Kidney (tissue), 13 donors: ENCODE measurements at regions not wholly inside any gene's neighbourhood (a gene's known extent, or its start where the extent isn't known, plus 50 kb on each side); places are given as distances from the start of the nearest gene placed in this dataset.

Experiments
- DNase-seq, 5 donors: peaks; one replicate each; pipeline ENCODE4 v3.0.0-alpha.2; 2013 to 2020
- FAIRE-seq: peaks from 2 replicates; lab custom pipeline; 2012; peaks lifted over from hg19 to GRCh38; lab: Jason Lieb, UNC
- H3K27ac ChIP-seq, 2 donors: one replicate each; pipeline ENCODE4 v1.7.0; 2013; ENCODE audit warnings: low read depth in 2 of 2, low read length in 2 of 2, inconsistent platforms in 1 of 2
- H3K27me3 ChIP-seq: one replicate; pipeline ENCODE4 v1.7.1; 2013; ENCODE audit warnings: low read length, inconsistent platforms; ENCODE audit not compliant: control insufficient read depth, insufficient read depth
- H3K36me3 ChIP-seq, 3 donors: one replicate each; pipeline versions ENCODE4 v1.7.0 to v1.7.1; 2013; ENCODE audit warnings: low read length in 3 of 3, control low read depth in 1 of 3, inconsistent platforms in 1 of 3; ENCODE audit not compliant: insufficient read depth in 3 of 3, control insufficient read depth in 2 of 3
- H3K4me1 ChIP-seq, 3 donors: one replicate each; pipeline versions ENCODE4 v1.7.0 to v1.7.1; 2013; ENCODE audit warnings: low read length in 3 of 3, inconsistent platforms in 1 of 3, low read depth in 1 of 3; ENCODE audit not compliant: control insufficient read depth in 2 of 3, insufficient read depth in 2 of 3
- H3K4me3 ChIP-seq, 3 donors: one replicate each; pipeline versions ENCODE4 v1.7.0 to v1.8.1; 2013; ENCODE audit warnings: low read length in 3 of 3, control low read depth in 1 of 3, inconsistent platforms in 1 of 3
- H3K9ac ChIP-seq, 3 donors: one replicate each; pipeline versions ENCODE4 v1.7.0 to v1.7.1; 2013; ENCODE audit warnings: low read length in 3 of 3, control low read depth in 1 of 3, inconsistent platforms in 1 of 3
- H3K9me3 ChIP-seq, 3 donors: one replicate each; pipeline versions ENCODE4 v1.7.0 to v1.7.1; 2013; ENCODE audit warnings: low read length in 3 of 3, control low read depth in 1 of 3, inconsistent platforms in 1 of 3; ENCODE audit not compliant: control insufficient read depth in 2 of 3, insufficient read depth in 1 of 3
- intact Hi-C: fragments of 100-400 bp; cut with DNase I; formaldehyde crosslinking; loops from one replicate; pipeline ENCODE4 v1.11.1; 2022
- TF ChIP-seq, protein P1 (sequence below): IDR thresholded peaks from 3 replicates; pipeline ENCODE4 v1.5.1; 2012; ENCODE audit warnings: mild to moderate bottlenecking, moderate library complexity, borderline replicate concordance; ENCODE audit not compliant: insufficient read depth; ENCODE audit errors: extremely low read depth
- donor health status: control.
- donor health status: control.
- donor health status: control.
- donor health status: control.
- donor health status: control.
- donor health status: DM: yes; HTN: yes; CAD: no.
- donor health status: Normal renal cell carcinoma (clear cell type).

DNA sequence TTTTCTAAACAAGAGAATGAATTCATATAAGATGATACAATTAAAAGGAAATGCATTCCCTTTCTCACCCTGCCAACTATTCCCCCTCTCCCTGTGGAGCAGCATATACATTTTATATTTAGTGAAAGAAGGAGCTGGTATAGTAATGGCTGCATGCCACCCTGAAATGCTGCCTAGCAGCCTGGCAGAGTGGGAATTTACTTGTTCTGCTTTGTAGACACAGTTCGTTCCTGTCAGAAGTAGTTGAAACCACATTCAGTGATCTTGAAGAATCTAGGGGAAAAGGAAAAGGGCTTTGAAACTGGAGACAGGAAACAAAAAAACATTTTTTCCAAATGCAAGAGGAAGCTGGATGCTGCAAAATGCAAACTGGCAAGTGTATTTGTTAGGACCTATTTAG lies 176.0 kb upstream of the PLEKHA5 start:
- FAIRE-seq, result no peak
- no peak overlapping the region for H3K4me3 ChIP-seq
- H3K9ac ChIP-seq, result no peak overlapping the region
- intact Hi-C loops, result no loop called here
- H3K9me3 ChIP-seq, result no peaks in the 10 kb centered on the region
- no peak overlapping the region for H3K27ac ChIP-seq
- TF ChIP-seq, protein P1, sequence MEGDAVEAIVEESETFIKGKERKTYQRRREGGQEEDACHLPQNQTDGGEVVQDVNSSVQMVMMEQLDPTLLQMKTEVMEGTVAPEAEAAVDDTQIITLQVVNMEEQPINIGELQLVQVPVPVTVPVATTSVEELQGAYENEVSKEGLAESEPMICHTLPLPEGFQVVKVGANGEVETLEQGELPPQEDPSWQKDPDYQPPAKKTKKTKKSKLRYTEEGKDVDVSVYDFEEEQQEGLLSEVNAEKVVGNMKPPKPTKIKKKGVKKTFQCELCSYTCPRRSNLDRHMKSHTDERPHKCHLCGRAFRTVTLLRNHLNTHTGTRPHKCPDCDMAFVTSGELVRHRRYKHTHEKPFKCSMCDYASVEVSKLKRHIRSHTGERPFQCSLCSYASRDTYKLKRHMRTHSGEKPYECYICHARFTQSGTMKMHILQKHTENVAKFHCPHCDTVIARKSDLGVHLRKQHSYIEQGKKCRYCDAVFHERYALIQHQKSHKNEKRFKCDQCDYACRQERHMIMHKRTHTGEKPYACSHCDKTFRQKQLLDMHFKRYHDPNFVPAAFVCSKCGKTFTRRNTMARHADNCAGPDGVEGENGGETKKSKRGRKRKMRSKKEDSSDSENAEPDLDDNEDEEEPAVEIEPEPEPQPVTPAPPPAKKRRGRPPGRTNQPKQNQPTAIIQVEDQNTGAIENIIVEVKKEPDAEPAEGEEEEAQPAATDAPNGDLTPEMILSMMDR, result no peak
- no peaks in the 10 kb centered on the region for H3K36me3 ChIP-seq
- DNase-seq, result peak in 1 of 5 donors; percentile 13
- no peaks in the 10 kb centered on the region for H3K4me1 ChIP-seq
- no peaks in the 10 kb centered on the region for H3K27me3 ChIP-seq

DNA sequence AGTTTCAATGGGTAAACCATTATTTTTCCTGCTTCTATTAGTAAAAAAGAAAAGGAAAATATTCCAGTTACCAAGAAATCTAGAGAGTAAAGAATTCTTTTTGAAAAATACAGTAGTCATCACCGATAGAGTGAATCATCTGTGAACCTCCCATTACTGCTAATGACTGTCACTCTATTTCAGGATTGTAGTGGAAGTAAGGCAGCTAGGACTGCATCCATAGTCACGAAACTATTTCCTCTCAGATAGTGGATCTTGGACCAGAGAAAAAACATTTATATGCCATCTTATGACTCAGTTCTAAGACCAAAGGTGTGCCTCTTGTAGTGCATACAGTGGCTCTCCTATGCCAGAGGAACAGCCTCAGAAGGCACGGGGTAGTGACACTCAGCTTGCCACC lies 173.9 kb upstream of the PLEKHA5 start:
- Histone ChIP-seq H3K27ac (no peak overlapping the region), H3K9ac (no peak overlapping the region), H3K9me3 (no peaks in the 10 kb centered on the region), H3K4me1 (no peaks in the 10 kb centered on the region), H3K27me3 (no peaks in the 10 kb centered on the region), H3K4me3 (no peak overlapping the region), H3K36me3 (no peaks in the 10 kb centered on the region)
- FAIRE-seq, result no peak
- intact Hi-C loops, result no loop called here
- TF ChIP-seq, protein P1, result no peak
- DNase-seq, result no peak

DNA sequence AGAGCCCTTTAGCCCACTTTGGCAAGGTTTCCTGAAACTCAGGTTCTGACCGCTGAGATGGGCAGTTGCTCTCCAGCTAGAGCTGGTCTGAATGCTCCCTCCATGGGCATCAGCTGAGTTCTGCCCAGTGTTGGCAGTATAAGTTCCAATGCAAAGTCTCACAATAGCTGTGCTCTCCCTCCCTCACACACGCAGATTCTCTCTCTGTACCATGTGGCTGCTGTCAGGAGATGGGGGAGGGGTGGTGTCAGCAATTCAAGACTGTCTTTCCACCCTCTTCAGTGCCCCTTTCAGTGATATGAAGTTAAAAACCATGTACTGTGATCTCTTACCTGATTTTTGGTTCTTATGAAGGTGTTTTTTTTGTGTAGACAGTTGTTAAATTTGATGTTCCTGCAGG lies 164.3 kb upstream of the PLEKHA5 start:
- Histone ChIP-seq H3K27me3 (no peaks in the 10 kb centered on the region), H3K4me1 (no peaks in the 10 kb centered on the region), H3K9ac (no peak overlapping the region), H3K9me3 (no peaks in the 10 kb centered on the region), H3K4me3 (no peak overlapping the region), H3K27ac (no peak overlapping the region), H3K36me3 (no peaks in the 10 kb centered on the region)
- DNase-seq (peak in 3 of 5 donors; percentile 17 to 61 (median 32)), FAIRE-seq (no peak)
- TF ChIP-seq, protein P1, result no peak
- intact Hi-C loops, result no loop called here

DNA sequence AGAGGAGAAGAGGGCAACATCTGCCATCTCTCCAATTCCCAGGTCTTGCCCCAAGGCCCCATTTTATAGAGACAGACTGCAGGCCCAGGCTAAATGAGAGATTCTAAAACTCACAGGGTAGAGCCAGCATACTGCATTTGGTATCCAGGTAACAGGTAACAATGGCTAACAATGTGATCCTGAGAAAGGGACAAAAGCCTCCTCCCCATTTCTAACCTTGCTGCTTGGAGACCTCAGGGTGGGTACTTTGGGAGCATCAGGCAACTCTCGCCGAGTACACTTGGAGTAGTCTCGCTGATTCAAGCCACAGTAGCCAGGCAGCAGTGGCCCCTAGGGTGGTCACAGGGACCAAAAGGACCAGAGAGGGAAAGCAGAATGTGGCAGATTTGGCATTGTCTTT lies 162.6 kb upstream of the PLEKHA5 start:
- Histone ChIP-seq H3K4me1 (no peaks in the 10 kb centered on the region), H3K4me3 (no peak overlapping the region), H3K27ac (no peak overlapping the region), H3K27me3 (no peaks in the 10 kb centered on the region), H3K36me3 (no peaks in the 10 kb centered on the region), H3K9ac (no peak overlapping the region), H3K9me3 (no peaks in the 10 kb centered on the region)
- DNase-seq, result no peak
- TF ChIP-seq, protein P1, result no peak
- intact Hi-C loops, result no loop called here
- FAIRE-seq, result no peak
